Upper lobe of left lung (tissue), 4 donors: ENCODE measurements at regions not wholly inside any gene's neighbourhood (a gene's known extent, or its start where the extent isn't known, plus 50 kb on each side); places are given as distances from the start of the nearest gene placed in this dataset.

ENCODE experiments used
- POLR2AphosphoS5 ChIP-seq, 2 donors: sonication (generic); formaldehyde crosslinking; IDR thresholded peaks; one replicate each; pipeline ENCODE4 v1.5.1; 2017; ENCODE audit warnings: antibody characterized with exemption in 2 of 2
- TF ChIP-seq, protein P1 (sequence below), 6 experiments: fragments of 450-650 bp in 4 of 6; fragments of 200-600 bp in 2 of 6; sonication (generic) in 2 of 6; IDR thresholded peaks; one replicate each; pipeline ENCODE4 v1.5.1; 2016 to 2019; ENCODE audit warnings: antibody characterized with exemption in 6 of 6

GRCh38 chr4:169906104-169906503 lies 120.1 kb downstream of the MFAP3L start:
- TF ChIP-seq, protein P1, sequence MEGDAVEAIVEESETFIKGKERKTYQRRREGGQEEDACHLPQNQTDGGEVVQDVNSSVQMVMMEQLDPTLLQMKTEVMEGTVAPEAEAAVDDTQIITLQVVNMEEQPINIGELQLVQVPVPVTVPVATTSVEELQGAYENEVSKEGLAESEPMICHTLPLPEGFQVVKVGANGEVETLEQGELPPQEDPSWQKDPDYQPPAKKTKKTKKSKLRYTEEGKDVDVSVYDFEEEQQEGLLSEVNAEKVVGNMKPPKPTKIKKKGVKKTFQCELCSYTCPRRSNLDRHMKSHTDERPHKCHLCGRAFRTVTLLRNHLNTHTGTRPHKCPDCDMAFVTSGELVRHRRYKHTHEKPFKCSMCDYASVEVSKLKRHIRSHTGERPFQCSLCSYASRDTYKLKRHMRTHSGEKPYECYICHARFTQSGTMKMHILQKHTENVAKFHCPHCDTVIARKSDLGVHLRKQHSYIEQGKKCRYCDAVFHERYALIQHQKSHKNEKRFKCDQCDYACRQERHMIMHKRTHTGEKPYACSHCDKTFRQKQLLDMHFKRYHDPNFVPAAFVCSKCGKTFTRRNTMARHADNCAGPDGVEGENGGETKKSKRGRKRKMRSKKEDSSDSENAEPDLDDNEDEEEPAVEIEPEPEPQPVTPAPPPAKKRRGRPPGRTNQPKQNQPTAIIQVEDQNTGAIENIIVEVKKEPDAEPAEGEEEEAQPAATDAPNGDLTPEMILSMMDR (IDR thresholded peaks at IDR 0.05), result no peak
- no peak for TF ChIP-seq POLR2AphosphoS5 (IDR thresholded peaks at IDR 0.05)
